Left ventricle myocardium inferior (tissue), 1 donor: ENCODE measurements at regions not wholly inside any gene's neighbourhood (a gene's known extent, or its start where the extent isn't known, plus 50 kb on each side); places are given as distances from the start of the nearest gene placed in this dataset.
A peak's percentile ranks its signal among the peaks of the same experiment; 100 is the strongest.

Source experiments
- DNase-seq: peaks from one replicate; pipeline ENCODE4 v3.0.0-alpha.2; 2020
- H3K27ac ChIP-seq: fragments of 200-600 bp; replicated peaks from 2 replicates; pipeline ENCODE4 v1.8.0; 2021
- H3K27me3 ChIP-seq: fragments of 200-600 bp; 2 replicates; pipeline ENCODE4 v1.8.0; 2021; ENCODE audit warnings: low read depth
- H3K36me3 ChIP-seq: fragments of 200-600 bp; 2 replicates; pipeline ENCODE4 v1.8.0; 2021
- H3K4me1 ChIP-seq: fragments of 200-600 bp; 2 replicates; pipeline ENCODE4 v1.8.0; 2021
- H3K4me3 ChIP-seq: fragments of 200-600 bp; 2 replicates; pipeline ENCODE4 v1.8.0; 2021; ENCODE audit warnings: mild to moderate bottlenecking, moderate library complexity
- H3K9me3 ChIP-seq: fragments of 200-600 bp; replicated peaks from 2 replicates; pipeline ENCODE4 v1.8.0; 2021
- CTCF ChIP-seq: fragments of 200-600 bp; IDR thresholded peaks from 2 replicates; pipeline ENCODE4 v1.8.0; 2021; ENCODE audit warnings: antibody characterized with exemption, mild to moderate bottlenecking, borderline replicate concordance
- intact Hi-C: fragments of 100-400 bp; cut with micrococcal nuclease; formaldehyde crosslinking; loops from one replicate; pipeline ENCODE4 v1.11.0; 2022
- donor health status: DM: no; HTN: yes; CAD: no; lungs with severe emphysema.

- Histone ChIP-seq H3K27me3 (no peaks in the 10 kb centered on the region), H3K27ac (no peak overlapping the region), H3K4me3 (no peak overlapping the region), H3K36me3 (no peaks in the 10 kb centered on the region), H3K9me3 (peaks cover 33% of the 10 kb centered on the region), H3K4me1 (no peaks in the 10 kb centered on the region)
- TF ChIP-seq CTCF = no peak
- no peak for DNase-seq
- intact Hi-C loops = no loop called here
These were observed 159.1 kb upstream of the SPATS2L start for GRCh38 chr2:200147371-200147770.

GRCh38 chr2:200148366-200148765, 158.1 kb upstream of the SPATS2L start:
- no peaks in the 10 kb centered on the region for H3K36me3 ChIP-seq
- intact Hi-C loops = no loop called here
- TF ChIP-seq CTCF = no peak
- H3K9me3 ChIP-seq = peaks cover 33% of the 10 kb centered on the region
- DNase-seq = no peak
- H3K27ac ChIP-seq = no peak overlapping the region
- H3K4me1 ChIP-seq = no peaks in the 10 kb centered on the region
- H3K4me3 ChIP-seq = no peak overlapping the region
- H3K27me3 ChIP-seq = no peaks in the 10 kb centered on the region

GRCh38 chr2:200150411-200151086, 155.9 kb upstream of the SPATS2L start:
- no peak for DNase-seq
- no peaks in the 10 kb centered on the region for H3K27me3 ChIP-seq
- no peak overlapping the region for H3K27ac ChIP-seq
- H3K4me3 ChIP-seq = no peak overlapping the region
- H3K36me3 ChIP-seq = no peaks in the 10 kb centered on the region
- H3K4me1 ChIP-seq = peaks cover 1% of the 10 kb centered on the region
- intact Hi-C loops = no loop called here
- TF ChIP-seq CTCF = no peak
- H3K9me3 ChIP-seq = peaks cover 24% of the 10 kb centered on the region

- no peak for TF ChIP-seq CTCF
- DNase-seq = no peak
- intact Hi-C loops = no loop called here
- no peak overlapping the region for H3K27ac ChIP-seq
- H3K27me3 ChIP-seq = no peaks in the 10 kb centered on the region
- peaks cover 14% of the 10 kb centered on the region for H3K9me3 ChIP-seq
- no peaks in the 10 kb centered on the region for H3K36me3 ChIP-seq
- H3K4me3 ChIP-seq = peak overlapping the region; percentile 54
- H3K4me1 ChIP-seq = peaks cover 11% of the 10 kb centered on the region
These were observed 150.8 kb upstream of the SPATS2L start for GRCh38 chr2:200155652-200156051.

GRCh38 chr2:200156166-200156835, 150.2 kb upstream of the SPATS2L start:
- no peaks in the 10 kb centered on the region for H3K27me3 ChIP-seq
- peak overlapping the region; percentile 28 for H3K27ac ChIP-seq
- DNase-seq = no peak
- H3K4me1 ChIP-seq = peaks cover 11% of the 10 kb centered on the region
- H3K4me3 ChIP-seq = peak overlapping the region; percentile 54
- H3K36me3 ChIP-seq = no peaks in the 10 kb centered on the region
- intact Hi-C loops = no loop called here
- no peak for TF ChIP-seq CTCF
- peaks cover 8% of the 10 kb centered on the region for H3K9me3 ChIP-seq
